SJSA1 (cell line): ENCODE measurements at regions not wholly inside any gene's neighbourhood (a gene's known extent, or its start where the extent isn't known, plus 50 kb on each side); places are given as distances from the start of the nearest gene placed in this dataset.

ENCODE experiments used
- DNase-seq, 2 experiments: peaks; one replicate each; pipeline ENCODE4 v3.0.0-alpha.2; 2015 to 2020; ENCODE audit warnings: low spot score in 2 of 2, low read depth in 1 of 2
- H3K27ac ChIP-seq: fragments of 250-450 bp; sonication (Bioruptor Pico); 2 replicates; pipeline ENCODE4 v1.5.1; 2020; ENCODE audit warnings: mild to moderate bottlenecking, moderate library complexity
- H3K27me3 ChIP-seq: fragments of 250-450 bp; sonication (Bioruptor Pico); replicated peaks from 2 replicates; pipeline ENCODE4 v1.5.1; 2020; ENCODE audit warnings: mild to moderate bottlenecking, moderate library complexity
- H3K36me3 ChIP-seq: fragments of 250-450 bp; sonication (Bioruptor Pico); 2 replicates; pipeline ENCODE4 v1.5.1; 2020; ENCODE audit warnings: mild to moderate bottlenecking
- H3K4me1 ChIP-seq: fragments of 250-450 bp; sonication (Bioruptor Pico); replicated peaks from 2 replicates; pipeline ENCODE4 v1.6.1; 2021; ENCODE audit warnings: mild to moderate bottlenecking
- H3K4me3 ChIP-seq: fragments of 250-450 bp; sonication (Bioruptor Pico); 2 replicates; pipeline ENCODE4 v1.5.1; 2020; ENCODE audit warnings: mild to moderate bottlenecking
- H3K9me3 ChIP-seq: fragments of 250-450 bp; sonication (Bioruptor Pico); replicated peaks from 2 replicates; pipeline ENCODE4 v1.5.1; 2020; ENCODE audit warnings: mild to moderate bottlenecking

- Histone ChIP-seq H3K27me3 (no peaks in the 10 kb centered on the region), H3K27ac (no peak overlapping the region), H3K9me3 (no peaks in the 10 kb centered on the region), H3K4me3 (no peak overlapping the region), H3K36me3 (no peaks in the 10 kb centered on the region), H3K4me1 (no peaks in the 10 kb centered on the region)
- DNase-seq, result no peak
Measured at GRCh38 chr10:78844960-78845607, 223.7 kb upstream of the ZMIZ1 start.

- Histone ChIP-seq H3K4me1 (no peaks in the 10 kb centered on the region), H3K27me3 (no peaks in the 10 kb centered on the region), H3K36me3 (no peaks in the 10 kb centered on the region), H3K9me3 (no peaks in the 10 kb centered on the region), H3K27ac (no peak overlapping the region), H3K4me3 (no peak overlapping the region)
- no peak for DNase-seq
Measured at GRCh38 chr10:78846071-78846470, 222.7 kb upstream of the ZMIZ1 start.

GRCh38 chr10:78846760-78847159 lies 222.0 kb upstream of the ZMIZ1 start:
- no peak for DNase-seq
- Histone ChIP-seq H3K27ac (no peak overlapping the region), H3K36me3 (no peaks in the 10 kb centered on the region), H3K4me1 (no peaks in the 10 kb centered on the region), H3K4me3 (no peak overlapping the region), H3K9me3 (no peaks in the 10 kb centered on the region), H3K27me3 (no peaks in the 10 kb centered on the region)

GRCh38 chr10:78847485-78847884 lies 221.3 kb upstream of the ZMIZ1 start:
- H3K4me1 ChIP-seq, result no peaks in the 10 kb centered on the region
- H3K4me3 ChIP-seq, result no peak overlapping the region
- H3K9me3 ChIP-seq, result no peaks in the 10 kb centered on the region
- no peaks in the 10 kb centered on the region for H3K27me3 ChIP-seq
- no peak for DNase-seq
- no peak overlapping the region for H3K27ac ChIP-seq
- H3K36me3 ChIP-seq, result no peaks in the 10 kb centered on the region

- H3K27me3 ChIP-seq, result no peaks in the 10 kb centered on the region
- DNase-seq, result no peak
Measured at GRCh38 chr10:78849115-78849514, 219.7 kb upstream of the ZMIZ1 start.

GRCh38 chr10:78849731-78850130 lies 219.0 kb upstream of the ZMIZ1 start:
- Histone ChIP-seq H3K4me3 (no peak overlapping the region), H3K27ac (no peak overlapping the region), H3K4me1 (no peaks in the 10 kb centered on the region), H3K27me3 (no peaks in the 10 kb centered on the region), H3K36me3 (no peaks in the 10 kb centered on the region), H3K9me3 (no peaks in the 10 kb centered on the region)
- no peak for DNase-seq

More at GRCh38 chr10:78849115-78849514, 219.7 kb upstream of the ZMIZ1 start:
- no peak overlapping the region for H3K4me3 ChIP-seq
- H3K36me3 ChIP-seq, result no peaks in the 10 kb centered on the region
- H3K27ac ChIP-seq, result no peak overlapping the region
- no peaks in the 10 kb centered on the region for H3K4me1 ChIP-seq
- H3K9me3 ChIP-seq, result no peaks in the 10 kb centered on the region

- Histone ChIP-seq H3K9me3 (no peaks in the 10 kb centered on the region), H3K4me3 (no peak overlapping the region), H3K27ac (no peak overlapping the region), H3K4me1 (no peaks in the 10 kb centered on the region), H3K36me3 (no peaks in the 10 kb centered on the region), H3K27me3 (no peaks in the 10 kb centered on the region)
- no peak for DNase-seq
Measured at GRCh38 chr10:78850644-78851435, 217.9 kb upstream of the ZMIZ1 start.

GRCh38 chr10:78851647-78852046 lies 217.1 kb upstream of the ZMIZ1 start:
- no peak for DNase-seq
- H3K27ac ChIP-seq, result no peak overlapping the region
- H3K4me1 ChIP-seq, result no peaks in the 10 kb centered on the region
- no peak overlapping the region for H3K4me3 ChIP-seq
- no peaks in the 10 kb centered on the region for H3K9me3 ChIP-seq
- no peaks in the 10 kb centered on the region for H3K27me3 ChIP-seq
- H3K36me3 ChIP-seq, result no peaks in the 10 kb centered on the region

GRCh38 chr10:78852466-78853240 lies 216.1 kb upstream of the ZMIZ1 start:
- H3K4me1 ChIP-seq, result no peaks in the 10 kb centered on the region
- H3K27ac ChIP-seq, result no peak overlapping the region
- no peak overlapping the region for H3K4me3 ChIP-seq
- no peaks in the 10 kb centered on the region for H3K27me3 ChIP-seq
- no peak for DNase-seq
- H3K36me3 ChIP-seq, result no peaks in the 10 kb centered on the region
- no peaks in the 10 kb centered on the region for H3K9me3 ChIP-seq

GRCh38 chr10:78853864-78854263 lies 214.9 kb upstream of the ZMIZ1 start:
- no peaks in the 10 kb centered on the region for H3K36me3 ChIP-seq
- no peak overlapping the region for H3K4me3 ChIP-seq
- no peak for DNase-seq
- H3K27ac ChIP-seq, result no peak overlapping the region
- no peaks in the 10 kb centered on the region for H3K4me1 ChIP-seq
- H3K9me3 ChIP-seq, result no peaks in the 10 kb centered on the region
- H3K27me3 ChIP-seq, result no peaks in the 10 kb centered on the region

- H3K4me1 ChIP-seq, result no peaks in the 10 kb centered on the region
- DNase-seq, result no peak
- H3K4me3 ChIP-seq, result no peak overlapping the region
- no peaks in the 10 kb centered on the region for H3K27me3 ChIP-seq
- H3K27ac ChIP-seq, result no peak overlapping the region
- H3K9me3 ChIP-seq, result no peaks in the 10 kb centered on the region
- no peaks in the 10 kb centered on the region for H3K36me3 ChIP-seq
Measured at GRCh38 chr10:78856421-78856820, 212.3 kb upstream of the ZMIZ1 start.

GRCh38 chr10:78857193-78857592 lies 211.6 kb upstream of the ZMIZ1 start:
- no peak overlapping the region for H3K4me3 ChIP-seq
- no peak overlapping the region for H3K27ac ChIP-seq
- no peaks in the 10 kb centered on the region for H3K4me1 ChIP-seq
- H3K9me3 ChIP-seq, result no peaks in the 10 kb centered on the region
- H3K36me3 ChIP-seq, result no peaks in the 10 kb centered on the region
- DNase-seq, result no peak
- no peaks in the 10 kb centered on the region for H3K27me3 ChIP-seq

- no peaks in the 10 kb centered on the region for H3K4me1 ChIP-seq
- no peaks in the 10 kb centered on the region for H3K27me3 ChIP-seq
- no peak overlapping the region for H3K4me3 ChIP-seq
- no peaks in the 10 kb centered on the region for H3K9me3 ChIP-seq
- DNase-seq, result no peak
- H3K36me3 ChIP-seq, result no peaks in the 10 kb centered on the region
- no peak overlapping the region for H3K27ac ChIP-seq
Measured at GRCh38 chr10:78859266-78859665, 209.5 kb upstream of the ZMIZ1 start.

GRCh38 chr10:78859769-78860168 lies 209.0 kb upstream of the ZMIZ1 start:
- H3K4me3 ChIP-seq, result no peak overlapping the region
- no peaks in the 10 kb centered on the region for H3K36me3 ChIP-seq
- no peaks in the 10 kb centered on the region for H3K9me3 ChIP-seq
- no peak overlapping the region for H3K27ac ChIP-seq
- no peaks in the 10 kb centered on the region for H3K27me3 ChIP-seq
- no peak for DNase-seq
- no peaks in the 10 kb centered on the region for H3K4me1 ChIP-seq
